IPS DF 6.9 (cell line): ENCODE measurements at regions not wholly inside any gene's neighbourhood (a gene's known extent, or its start where the extent isn't known, plus 50 kb on each side); places are given as distances from the start of the nearest gene placed in this dataset.

Source experiments
- DNase-seq: peaks from one replicate; pipeline ENCODE4 v3.0.0-alpha.2; 2013; ENCODE audit warnings: low read depth, low spot score
- H3K27ac ChIP-seq: one replicate; pipeline ENCODE4 v1.5.1; 2013; ENCODE audit warnings: low read length, control low read depth
- H3K27me3 ChIP-seq: 2 replicates; pipeline ENCODE4 v1.6.1; 2013; ENCODE audit warnings: mild to moderate bottlenecking, low read length; ENCODE audit not compliant: control insufficient read depth, insufficient read depth
- H3K36me3 ChIP-seq: 2 replicates; pipeline ENCODE4 v1.6.1; 2013; ENCODE audit warnings: low read length; ENCODE audit not compliant: control insufficient read depth, insufficient read depth
- H3K4me1 ChIP-seq: 2 replicates; pipeline ENCODE4 v1.6.1; 2013; ENCODE audit warnings: low read length; ENCODE audit not compliant: control insufficient read depth, insufficient read depth
- H3K4me3 ChIP-seq: 2 replicates; pipeline ENCODE4 v1.5.1; 2013; ENCODE audit warnings: mild to moderate bottlenecking, low read length
- H3K9me3 ChIP-seq: 2 replicates; pipeline ENCODE4 v1.6.1; 2013; ENCODE audit warnings: low read length, inconsistent platforms; ENCODE audit not compliant: control insufficient read depth, insufficient read depth
- WGBS: extraction: QIAGEN DNeasy Blood & Tissue Kit; methylation state at CpG from one replicate; pipeline ENCODE4 v1.1.7; 2013; ENCODE audit warnings: mixed read lengths, missing lambda C conversion rate; ENCODE audit not compliant: insufficient read length, insufficient coverage; 5-methylcytosine and 5-hydroxymethylcytosine counted together

GRCh38 chr20:5492937-5493336 lies 117.9 kb downstream of the GPCPD1 start:
- WGBS = no CpG with 5 or more reads among the region's 5 CpGs
- Histone ChIP-seq H3K4me3 (no peak overlapping the region), H3K27me3 (no peaks in the 10 kb centered on the region), H3K36me3 (no peaks in the 10 kb centered on the region), H3K27ac (no peak overlapping the region), H3K9me3 (no peaks in the 10 kb centered on the region), H3K4me1 (no peaks in the 10 kb centered on the region)
- DNase-seq = no peak

- Histone ChIP-seq H3K4me1 (no peaks in the 10 kb centered on the region), H3K27me3 (no peaks in the 10 kb centered on the region), H3K9me3 (no peaks in the 10 kb centered on the region), H3K4me3 (no peak overlapping the region), H3K36me3 (no peaks in the 10 kb centered on the region), H3K27ac (no peak overlapping the region)
- no peak for DNase-seq
- no CpG with 5 or more reads among the region's 3 CpGs for WGBS
Observed at GRCh38 chr20:5491455-5491854, 119.4 kb downstream of the GPCPD1 start.

GRCh38 chr20:5489601-5490000 lies 121.2 kb downstream of the GPCPD1 start:
- no CpG with 5 or more reads among the region's 1 CpG for WGBS
- no peaks in the 10 kb centered on the region for H3K27me3 ChIP-seq
- H3K4me3 ChIP-seq = no peak overlapping the region
- no peaks in the 10 kb centered on the region for H3K4me1 ChIP-seq
- no peak overlapping the region for H3K27ac ChIP-seq
- no peaks in the 10 kb centered on the region for H3K9me3 ChIP-seq
- H3K36me3 ChIP-seq = no peaks in the 10 kb centered on the region
- no peak for DNase-seq

GRCh38 chr20:5488823-5489222 lies 122.0 kb downstream of the GPCPD1 start:
- Histone ChIP-seq H3K27ac (no peak overlapping the region), H3K4me1 (peaks cover 3% of the 10 kb centered on the region; the same call in 1 of the 2 replicates), H3K4me3 (no peak overlapping the region), H3K9me3 (no peaks in the 10 kb centered on the region), H3K36me3 (no peaks in the 10 kb centered on the region), H3K27me3 (no peaks in the 10 kb centered on the region)
- WGBS = no CpG with 5 or more reads among the region's 2 CpGs
- DNase-seq = no peak

GRCh38 chr20:5486377-5487054 lies 124.3 kb downstream of the GPCPD1 start:
- WGBS = no CpG with 5 or more reads among the region's 5 CpGs
- Histone ChIP-seq H3K4me3 (no peak overlapping the region), H3K4me1 (peaks cover 3% of the 10 kb centered on the region; the same call in 1 of the 2 replicates), H3K9me3 (no peaks in the 10 kb centered on the region), H3K27ac (no peak overlapping the region), H3K36me3 (no peaks in the 10 kb centered on the region), H3K27me3 (no peaks in the 10 kb centered on the region)
- DNase-seq = no peak

- Histone ChIP-seq H3K4me3 (no peak overlapping the region), H3K36me3 (no peaks in the 10 kb centered on the region), H3K27ac (no peak overlapping the region), H3K4me1 (peaks cover 3% of the 10 kb centered on the region; the same call in 1 of the 2 replicates), H3K27me3 (no peaks in the 10 kb centered on the region), H3K9me3 (no peaks in the 10 kb centered on the region)
- DNase-seq = no peak
- WGBS = no CpG with 5 or more reads among the region's 8 CpGs
Observed at GRCh38 chr20:5484926-5485325, 125.9 kb downstream of the GPCPD1 start.

GRCh38 chr20:5484346-5484745 lies 126.5 kb downstream of the GPCPD1 start:
- no peak overlapping the region for H3K4me3 ChIP-seq
- DNase-seq = no peak
- H3K36me3 ChIP-seq = no peaks in the 10 kb centered on the region
- no CpG with 5 or more reads among the region's 6 CpGs for WGBS
- H3K27ac ChIP-seq = no peak overlapping the region
- H3K4me1 ChIP-seq = peaks cover 3% of the 10 kb centered on the region; the same call in 1 of the 2 replicates
- no peaks in the 10 kb centered on the region for H3K9me3 ChIP-seq
- no peaks in the 10 kb centered on the region for H3K27me3 ChIP-seq

GRCh38 chr20:5482791-5483190 lies 128.0 kb downstream of the GPCPD1 start:
- no peaks in the 10 kb centered on the region for H3K36me3 ChIP-seq
- WGBS = no CpG with 5 or more reads among the region's 2 CpGs
- H3K9me3 ChIP-seq = no peaks in the 10 kb centered on the region
- peaks cover 3% of the 10 kb centered on the region; the same call in 1 of the 2 replicates for H3K4me1 ChIP-seq
- no peak for DNase-seq
- H3K27me3 ChIP-seq = no peaks in the 10 kb centered on the region
- no peak overlapping the region for H3K27ac ChIP-seq
- no peak overlapping the region for H3K4me3 ChIP-seq

- no peaks in the 10 kb centered on the region for H3K36me3 ChIP-seq
- no peak overlapping the region for H3K4me3 ChIP-seq
- DNase-seq = no peak
- H3K9me3 ChIP-seq = no peaks in the 10 kb centered on the region
- no CpG with 5 or more reads among the region's 4 CpGs for WGBS
- H3K27me3 ChIP-seq = no peaks in the 10 kb centered on the region
- H3K27ac ChIP-seq = no peak overlapping the region
- peaks cover 3% of the 10 kb centered on the region; the same call in 1 of the 2 replicates for H3K4me1 ChIP-seq
Observed at GRCh38 chr20:5481872-5482271, 128.9 kb downstream of the GPCPD1 start.

GRCh38 chr20:5480824-5481600 lies 129.8 kb downstream of the GPCPD1 start:
- peaks cover 3% of the 10 kb centered on the region; the same call in 1 of the 2 replicates for H3K4me1 ChIP-seq
- no peak for DNase-seq
- no peaks in the 10 kb centered on the region for H3K27me3 ChIP-seq
- no peak overlapping the region for H3K27ac ChIP-seq
- H3K36me3 ChIP-seq = no peaks in the 10 kb centered on the region
- H3K9me3 ChIP-seq = no peaks in the 10 kb centered on the region
- WGBS = no CpG with 5 or more reads among the region's 6 CpGs
- no peak overlapping the region for H3K4me3 ChIP-seq
